Mucosa of gallbladder (tissue), 1 donor: ENCODE measurements at regions not wholly inside any gene's neighbourhood (a gene's known extent, or its start where the extent isn't known, plus 50 kb on each side); places are given as distances from the start of the nearest gene placed in this dataset.
A peak's percentile ranks its signal among the peaks of the same experiment; 100 is the strongest.

ENCODE experiments used
- DNase-seq: peaks from one replicate; pipeline ENCODE4 v3.0.0-alpha.2; 2020; ENCODE audit warnings: low spot score
- donor health status: DM: no; HTN: no; CAD: no.

DNA sequence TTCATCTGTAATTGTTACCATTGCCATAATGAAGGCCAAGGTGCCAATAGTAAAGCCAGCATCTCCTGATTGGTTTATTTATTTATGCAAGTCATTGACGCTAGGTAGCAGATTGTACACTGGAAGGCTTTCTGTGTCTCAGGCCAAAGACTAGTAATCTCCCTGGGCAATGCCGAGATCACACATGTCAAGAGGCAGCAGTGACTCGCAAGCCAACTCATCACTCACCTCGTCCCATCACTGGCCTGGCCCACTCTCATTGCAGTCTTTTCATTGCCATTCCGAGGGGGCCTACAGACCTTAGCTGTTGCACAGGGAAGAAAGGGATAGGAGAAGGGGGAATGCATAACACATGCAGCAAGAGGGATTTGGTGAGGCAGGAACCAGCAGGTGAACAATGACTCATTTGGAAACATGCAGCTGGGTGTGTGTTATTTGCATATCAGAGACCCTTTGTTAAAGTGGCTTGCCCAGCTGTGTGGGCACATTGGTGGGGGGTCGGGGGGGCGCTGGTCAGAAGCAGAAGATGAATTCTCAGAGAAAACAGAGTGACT is 448.7 kb upstream of the HNRNPA3 start:
- no peak for DNase-seq

DNA sequence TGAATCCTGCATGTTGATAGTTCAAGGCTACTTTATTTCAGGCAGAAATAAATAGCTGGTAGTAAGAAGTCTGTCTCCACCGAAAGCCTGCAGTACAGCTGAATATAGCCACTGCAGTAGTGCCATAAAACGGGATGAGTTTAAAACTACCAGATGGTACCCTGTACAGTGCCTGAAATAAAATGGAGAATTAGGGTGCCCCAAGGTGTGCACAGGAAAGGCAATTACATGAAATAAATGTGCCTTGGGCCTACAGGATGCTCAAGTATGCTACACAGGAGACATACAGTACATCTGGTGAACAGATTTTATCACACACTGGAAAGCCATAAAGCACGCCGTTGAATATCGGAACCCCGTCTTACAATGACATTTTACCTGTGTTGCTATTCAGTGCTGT is 447.7 kb upstream of the HNRNPA3 start:
- DNase-seq, result no peak

DNA sequence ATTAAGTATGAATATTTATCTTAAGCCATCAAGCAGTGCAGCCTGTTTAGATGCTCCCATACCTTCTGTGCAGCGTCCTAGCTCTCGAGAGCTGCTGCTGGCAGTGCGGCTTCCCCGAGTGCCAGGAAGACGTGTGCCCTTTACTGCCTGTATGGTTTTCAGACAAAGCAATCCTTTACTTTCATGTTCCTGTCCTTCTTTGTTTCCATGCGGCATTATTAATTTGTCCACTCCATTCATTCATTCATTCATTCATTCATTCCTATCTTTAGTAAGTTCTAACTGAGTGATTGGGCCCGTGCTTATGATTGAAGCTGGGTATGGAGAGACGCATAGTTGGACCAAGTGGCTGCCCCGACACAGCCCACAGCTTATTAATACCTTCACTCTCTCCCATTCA is 446.6 kb upstream of the HNRNPA3 start:
- DNase-seq, result no peak

DNA sequence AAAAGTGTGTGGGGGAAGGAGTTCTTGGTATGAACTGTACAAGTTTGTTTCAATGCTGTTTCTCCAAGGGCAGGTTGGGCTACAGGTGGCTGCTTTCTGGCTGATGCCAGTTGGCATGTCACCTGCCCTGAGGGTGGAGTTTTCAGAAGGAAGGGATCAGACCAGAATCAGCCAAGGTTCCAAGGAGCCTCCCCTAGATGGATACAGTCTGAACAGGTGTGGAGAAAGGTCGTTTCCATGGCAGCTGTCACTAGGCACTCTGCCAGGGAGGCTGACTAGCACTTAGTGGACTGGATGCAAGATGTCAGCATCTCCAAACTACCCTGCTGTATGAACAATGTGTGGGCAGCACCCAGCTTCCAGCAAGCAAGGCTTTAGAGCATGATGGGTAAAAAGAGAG is 444.4 kb upstream of the HNRNPA3 start:
- peak; percentile 88 for DNase-seq

DNA sequence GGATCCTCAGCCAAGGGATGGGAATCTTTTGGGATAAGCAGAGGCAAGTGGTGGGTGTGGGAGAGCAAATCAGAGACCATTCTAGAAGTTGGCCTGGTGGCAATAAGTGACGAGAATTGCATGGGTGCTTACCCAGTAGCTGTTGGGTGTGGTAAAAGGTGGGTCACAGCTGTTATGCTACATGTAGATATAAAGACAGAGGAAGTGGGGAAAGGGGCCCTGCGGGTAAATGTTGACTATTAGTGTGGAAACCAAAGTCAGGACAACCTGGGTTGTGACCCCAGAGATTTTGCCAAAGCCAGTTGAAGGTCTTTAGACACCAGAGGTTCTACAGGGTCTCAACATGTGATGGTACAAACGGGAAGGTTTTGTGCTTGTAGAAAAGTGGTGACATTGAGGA is 443.6 kb upstream of the HNRNPA3 start:
- DNase-seq, result no peak

DNA sequence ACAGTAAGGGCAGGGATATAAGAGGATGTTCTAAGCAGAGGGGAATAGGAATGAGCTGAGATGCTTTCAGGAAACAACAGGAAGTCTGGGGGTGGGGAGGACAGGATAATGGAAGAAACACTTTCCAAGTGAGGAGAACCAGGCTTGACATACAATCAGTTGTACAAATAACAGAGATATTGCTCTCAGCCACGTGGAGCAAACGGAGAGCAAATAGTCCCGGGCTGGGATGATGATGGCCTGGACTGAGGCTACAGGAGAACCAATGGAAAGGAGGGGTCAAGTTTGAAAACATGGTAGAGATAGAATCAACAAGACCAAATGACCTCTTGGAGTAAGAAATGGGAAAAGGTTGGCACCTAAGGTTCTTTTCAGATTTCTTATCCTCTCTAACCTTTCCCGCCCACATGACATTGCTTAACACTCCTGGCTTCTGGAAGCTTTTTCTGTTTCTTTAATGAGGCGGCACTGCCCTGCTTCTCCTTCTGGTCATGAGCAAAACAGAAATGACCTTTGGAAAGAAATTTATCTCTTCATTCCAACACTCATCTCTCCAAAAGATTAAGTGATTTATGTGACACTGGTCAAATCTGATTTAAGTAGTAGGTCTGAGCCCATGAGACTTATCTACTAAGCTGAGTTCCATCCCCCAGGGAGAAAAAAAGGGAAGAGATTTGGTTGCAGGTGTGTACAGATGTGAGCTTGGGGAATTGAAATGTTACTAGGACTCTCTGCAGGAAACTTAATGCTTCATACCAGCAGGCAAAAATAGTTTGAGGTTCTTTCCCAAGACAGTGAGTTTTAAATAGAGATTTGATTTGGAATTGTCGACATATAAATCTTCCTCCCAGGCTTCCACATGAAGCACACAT is 442.9 kb upstream of the HNRNPA3 start:
- no peak for DNase-seq

DNA sequence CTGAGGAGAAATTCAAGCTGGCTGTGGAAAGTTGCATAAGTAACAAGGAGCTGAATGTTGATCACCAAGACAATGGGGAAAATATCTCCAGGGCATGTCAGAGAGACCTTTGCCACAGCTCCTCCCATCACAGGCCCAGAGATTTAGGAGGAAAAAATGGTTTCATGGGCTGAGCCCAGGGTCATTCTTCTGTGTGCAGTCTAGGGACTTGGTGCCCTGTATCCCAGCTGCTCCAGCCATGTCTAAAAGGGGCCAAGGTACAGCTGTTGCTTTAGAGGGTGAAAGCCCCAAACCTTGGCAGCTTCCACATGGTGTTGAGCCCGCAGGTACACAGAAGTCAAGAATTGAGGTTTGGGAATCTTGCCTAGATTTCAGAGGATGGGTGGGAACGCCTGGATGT is 439.8 kb upstream of the HNRNPA3 start:
- DNase-seq, result no peak

DNA sequence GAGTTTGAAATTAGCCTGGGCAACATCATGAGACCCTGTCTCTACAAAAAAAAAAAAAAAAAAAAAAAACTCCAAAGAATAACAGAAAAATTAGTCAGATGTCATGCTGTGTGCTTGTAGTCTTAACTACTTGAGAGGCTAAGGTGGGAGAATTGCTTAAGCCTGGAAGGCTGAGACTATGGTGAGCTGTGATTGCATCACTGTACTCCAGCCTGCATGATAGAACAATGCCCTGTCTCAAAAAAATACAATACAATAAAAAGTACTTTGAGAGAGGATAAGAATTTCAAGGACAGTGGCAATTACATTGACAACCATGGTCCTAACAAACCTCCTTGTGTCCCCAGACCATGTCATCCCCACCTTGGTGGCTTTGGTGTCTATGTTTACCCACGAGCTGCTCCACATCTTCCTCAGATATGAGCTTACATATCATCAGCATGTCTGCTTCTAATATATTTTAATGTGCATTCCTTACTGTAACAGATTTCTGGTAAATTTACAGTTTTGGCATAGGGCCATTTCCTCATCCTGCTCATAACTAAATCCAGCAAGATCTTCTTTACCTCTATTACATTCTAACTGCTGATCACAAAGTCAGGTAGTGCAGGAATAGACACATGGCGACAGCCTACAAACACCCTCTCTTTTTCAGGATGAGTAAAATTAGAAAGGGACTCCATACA is 437.7 kb upstream of the HNRNPA3 start:
- DNase-seq, result no peak

DNA sequence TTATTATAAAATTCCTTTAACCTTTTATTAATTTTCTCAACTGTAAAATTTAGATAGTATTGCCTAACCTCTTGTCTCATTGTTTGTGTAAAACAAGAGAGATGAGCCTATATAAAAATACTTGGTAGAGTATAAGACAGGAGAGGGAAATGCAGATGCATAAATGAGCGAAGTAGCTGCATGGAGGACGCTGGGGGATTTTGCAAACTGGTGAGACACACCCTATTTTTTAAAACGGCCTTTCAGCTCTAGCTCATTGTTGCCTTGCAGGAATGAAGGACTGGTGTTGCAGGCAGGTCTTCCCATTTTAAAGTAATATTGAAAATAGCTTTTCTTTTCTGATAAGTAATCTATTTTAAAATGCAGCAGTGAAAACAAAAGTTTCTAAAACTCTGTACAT is 435.3 kb upstream of the HNRNPA3 start:
- no peak for DNase-seq

DNA sequence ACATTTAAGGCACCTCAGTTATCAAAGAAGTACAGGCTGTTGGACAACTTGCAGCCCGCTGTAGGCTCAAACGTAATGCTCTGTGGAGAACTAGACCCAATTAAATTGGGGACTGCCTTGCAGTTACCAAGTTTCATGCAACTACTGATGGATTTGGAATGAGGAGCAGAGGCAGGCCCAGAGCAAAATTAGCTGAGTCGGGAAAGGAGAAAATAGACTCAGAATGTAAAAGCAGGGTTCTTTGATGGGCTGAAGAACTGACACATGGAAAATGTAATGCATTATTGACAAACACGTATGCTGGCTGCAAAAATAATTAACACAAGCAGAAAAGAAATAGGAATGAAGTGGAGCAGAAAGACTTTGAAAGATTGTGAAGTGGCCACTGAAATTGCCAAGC is 432.7 kb upstream of the HNRNPA3 start:
- DNase-seq, result no peak

DNA sequence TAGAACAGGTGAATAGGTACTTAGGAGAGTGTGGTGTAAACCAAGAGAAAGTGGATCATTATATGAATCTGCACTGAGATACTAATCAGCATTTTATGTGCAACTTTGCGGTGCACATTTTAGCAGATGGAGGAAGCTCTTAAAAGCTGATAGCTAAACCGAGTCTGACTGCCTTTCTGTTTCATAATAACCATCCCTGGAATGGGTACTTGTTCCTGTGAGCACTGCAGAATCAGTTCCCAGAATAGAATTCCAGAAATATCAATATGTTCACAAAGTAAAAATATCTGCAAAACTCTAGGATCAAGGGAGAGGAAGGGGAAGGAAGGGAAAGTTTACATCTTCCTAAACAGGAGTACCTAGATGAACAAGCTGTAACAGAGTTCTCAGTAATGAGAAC is 432.2 kb upstream of the HNRNPA3 start:
- no peak for DNase-seq

DNA sequence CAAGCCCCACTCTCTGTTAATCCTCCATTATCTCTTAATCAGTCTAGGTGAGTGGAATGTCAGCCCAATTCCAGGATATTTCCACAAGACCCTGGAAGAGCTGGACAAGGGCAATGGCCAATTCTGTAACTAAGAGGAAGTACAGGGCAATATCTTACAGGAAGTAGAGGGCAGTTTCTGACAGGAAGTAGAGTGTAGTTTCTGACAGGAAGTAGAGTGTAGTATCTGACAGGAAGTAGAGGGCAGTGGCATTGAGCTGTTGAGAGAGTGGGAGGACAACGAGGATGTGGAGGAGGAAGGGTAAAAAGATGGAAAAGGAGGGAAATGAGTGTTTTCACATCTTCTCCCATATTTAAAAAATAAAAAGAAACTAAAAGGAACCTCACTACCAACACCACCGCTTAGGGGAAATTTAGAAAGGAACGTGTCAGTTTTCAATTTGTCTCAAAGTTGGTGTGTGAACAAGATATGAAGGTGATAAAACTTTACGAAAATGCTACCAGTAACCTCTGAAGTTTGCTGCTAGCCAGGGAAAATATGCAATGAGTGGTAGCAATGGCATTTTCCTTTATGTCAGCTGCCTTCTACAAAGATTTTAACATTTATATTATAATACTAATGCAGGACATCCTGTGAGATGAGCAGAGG is 430.9 kb upstream of the HNRNPA3 start:
- no peak for DNase-seq

DNA sequence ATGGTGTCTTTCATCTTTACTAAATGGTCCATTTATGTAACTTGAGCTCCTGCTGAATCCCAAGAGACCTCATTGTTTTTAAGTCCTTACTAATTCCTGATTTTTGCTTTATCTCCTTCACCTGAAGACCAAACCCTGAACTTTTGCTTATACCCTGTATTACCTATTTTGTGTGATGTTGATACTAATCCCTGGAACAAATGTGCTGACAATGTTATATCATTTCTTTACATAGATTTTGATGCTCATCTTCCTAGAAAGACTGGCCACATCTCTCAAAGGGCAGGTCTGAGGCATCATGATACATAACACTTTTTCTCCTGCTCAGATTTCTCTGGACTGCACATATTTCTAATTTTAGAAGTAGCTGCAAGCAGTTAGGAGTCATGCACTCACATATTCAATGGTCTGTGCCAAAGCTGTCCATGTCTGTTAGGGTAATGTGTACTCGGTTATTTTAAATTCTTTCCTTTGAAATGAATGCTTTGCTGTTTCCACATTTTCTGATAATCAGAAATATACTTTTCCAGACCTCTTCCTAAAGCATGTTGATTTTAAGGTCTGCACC is 427.9 kb upstream of the HNRNPA3 start:
- DNase-seq, result no peak

DNA sequence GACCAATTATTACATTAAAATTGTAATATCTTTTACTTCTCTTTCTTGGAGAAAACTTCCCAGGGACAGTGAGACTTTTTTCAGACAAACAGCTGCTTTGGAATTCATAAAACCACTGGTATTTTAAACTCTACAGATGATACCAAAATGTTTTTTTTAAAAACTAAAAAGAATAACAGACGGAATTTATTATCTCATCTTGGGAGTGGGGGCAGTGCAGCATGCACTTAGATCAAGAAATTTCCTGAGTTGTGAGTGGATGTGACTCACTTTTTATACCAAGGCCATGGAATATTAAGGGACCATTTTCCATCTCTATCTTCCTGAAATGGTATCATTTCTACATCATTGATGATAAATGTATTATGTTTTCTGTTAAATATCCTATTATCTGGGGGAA is 422.8 kb upstream of the HNRNPA3 start:
- DNase-seq, result no peak

DNA sequence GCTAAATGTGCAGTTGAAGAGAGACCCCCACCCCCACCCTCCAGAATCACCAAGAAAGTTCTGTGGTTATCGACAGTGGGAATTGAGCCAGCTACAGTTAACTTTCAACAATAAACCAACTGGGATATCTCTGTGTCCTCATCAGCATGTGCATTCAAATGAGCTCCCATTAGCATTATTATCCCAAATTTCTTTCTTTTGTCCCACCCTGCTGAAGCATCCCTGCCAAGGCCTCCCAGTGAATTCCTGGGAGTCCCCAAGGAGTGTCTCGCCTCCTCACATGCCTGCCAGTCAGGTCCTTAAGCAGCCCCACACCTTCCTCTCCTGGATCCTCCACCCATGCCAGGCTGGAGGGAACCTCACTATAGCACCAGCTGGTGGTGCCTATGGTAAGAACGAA is 422.1 kb upstream of the HNRNPA3 start:
- DNase-seq, result no peak

DNA sequence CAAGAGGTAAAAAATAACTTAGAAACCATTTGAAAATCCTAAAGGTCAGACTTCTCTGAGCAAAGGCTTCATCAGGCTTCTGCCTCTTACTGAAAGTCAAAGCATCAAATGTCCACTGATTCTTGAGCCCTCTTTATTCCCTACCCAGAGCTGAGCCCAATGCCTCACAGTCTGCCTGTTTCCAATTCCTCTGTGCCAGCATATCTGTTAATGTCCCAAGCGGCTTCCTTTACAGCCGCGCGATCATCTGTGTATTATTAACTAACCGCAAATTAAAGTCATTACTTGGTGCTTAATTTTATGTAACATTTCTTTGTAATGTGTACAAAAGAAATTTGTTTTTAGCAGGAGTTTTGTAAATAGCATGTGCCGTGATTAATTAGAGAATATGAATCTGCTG is 418.8 kb upstream of the HNRNPA3 start:
- no peak for DNase-seq

DNA sequence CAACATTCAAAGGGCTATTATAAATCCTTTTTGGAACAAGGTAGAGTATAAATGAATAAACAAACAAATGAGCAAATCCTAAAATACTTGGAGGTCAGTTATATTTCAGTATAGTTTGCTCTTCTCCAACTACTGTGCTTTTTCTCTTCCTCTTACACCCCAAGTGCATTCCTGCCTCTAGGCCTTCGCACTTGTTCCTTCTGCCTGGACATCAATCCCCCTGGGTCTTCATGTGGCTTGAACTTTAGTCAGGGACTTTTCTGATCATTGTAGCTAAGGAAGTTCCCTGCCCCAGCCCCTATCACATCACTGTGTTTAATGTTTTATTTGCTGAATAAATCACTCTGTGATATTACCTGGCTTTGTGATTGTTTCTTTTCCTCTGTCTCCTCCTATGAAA is 418.2 kb upstream of the HNRNPA3 start:
- peak; percentile 43 for DNase-seq

DNA sequence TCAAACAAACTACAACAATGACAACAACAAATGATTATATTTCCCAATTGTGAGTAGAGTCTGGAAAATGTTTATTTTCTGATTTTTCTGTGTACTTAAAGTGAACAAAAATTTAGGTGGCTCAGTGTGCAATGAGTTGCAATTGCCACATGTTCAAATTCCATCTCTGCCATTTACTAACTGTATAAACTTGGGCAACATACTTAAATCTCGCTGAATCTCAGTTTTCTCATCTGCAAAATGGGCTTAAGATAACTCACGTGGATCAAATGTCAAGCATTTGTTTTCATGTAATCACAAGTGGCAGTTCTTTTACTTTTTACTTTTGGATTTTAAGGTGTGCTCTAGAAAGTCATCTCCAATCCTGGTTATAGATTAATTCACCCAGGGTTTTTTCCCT is 416.8 kb upstream of the HNRNPA3 start:
- DNase-seq, result no peak

DNA sequence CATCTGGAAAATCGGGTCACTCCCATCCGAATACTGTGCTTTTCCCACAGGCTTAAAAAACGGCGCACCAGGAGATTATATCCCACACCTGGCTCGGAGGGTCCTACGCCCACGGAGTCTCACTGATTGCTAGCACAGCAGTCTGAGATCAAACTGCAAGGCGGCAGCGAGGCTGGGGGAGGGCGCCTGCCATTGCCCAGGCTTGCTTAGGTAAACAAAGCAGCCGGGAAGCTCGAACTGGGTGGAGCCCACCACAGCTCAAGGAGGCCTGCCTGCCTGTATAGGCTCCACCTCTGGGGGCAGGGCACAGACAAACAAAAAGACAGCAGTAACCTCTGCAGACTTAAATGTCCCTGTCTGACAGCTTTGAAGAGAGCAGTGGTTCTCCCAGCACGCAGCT is 415.9 kb upstream of the HNRNPA3 start:
- DNase-seq, result peak; percentile 18

DNA sequence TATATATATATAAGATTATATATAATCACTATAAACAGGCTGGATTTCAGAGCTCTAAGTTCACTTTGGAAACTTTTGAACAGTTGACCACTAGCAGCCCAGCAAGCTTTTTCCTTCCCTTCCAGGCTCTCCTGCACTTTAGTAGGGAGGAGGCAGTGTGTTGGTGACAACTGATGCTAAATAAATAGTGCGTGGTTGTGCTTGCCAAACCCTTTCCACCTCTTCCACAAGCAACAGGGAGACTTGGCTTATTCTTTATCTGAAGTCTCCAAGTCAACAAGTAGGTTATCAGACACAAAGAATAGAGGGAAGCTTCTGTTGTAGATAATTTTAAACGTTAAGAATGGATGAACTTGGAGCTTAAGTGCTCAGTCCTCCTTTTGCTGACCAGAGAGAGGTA is 408.2 kb upstream of the HNRNPA3 start:
- DNase-seq, result no peak

DNA sequence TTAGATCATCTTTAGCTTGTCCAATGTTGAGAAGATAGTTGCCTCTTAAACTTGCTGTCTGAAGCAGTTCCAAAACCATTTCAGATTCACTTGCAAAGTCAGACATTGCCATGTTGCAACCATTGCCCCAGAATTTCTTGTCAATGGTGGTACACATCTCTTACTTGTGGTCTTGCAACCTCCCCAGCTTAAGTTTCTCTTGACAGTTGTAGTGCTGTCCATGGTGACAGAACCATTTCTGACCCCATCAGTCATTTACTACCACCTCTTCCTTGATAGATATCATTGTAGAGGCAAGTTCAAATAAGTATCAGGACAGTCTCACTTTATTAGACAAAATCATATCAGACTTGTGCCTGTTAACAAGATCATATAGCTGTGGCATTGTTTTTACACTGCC is 407.2 kb upstream of the HNRNPA3 start:
- no peak for DNase-seq

DNA sequence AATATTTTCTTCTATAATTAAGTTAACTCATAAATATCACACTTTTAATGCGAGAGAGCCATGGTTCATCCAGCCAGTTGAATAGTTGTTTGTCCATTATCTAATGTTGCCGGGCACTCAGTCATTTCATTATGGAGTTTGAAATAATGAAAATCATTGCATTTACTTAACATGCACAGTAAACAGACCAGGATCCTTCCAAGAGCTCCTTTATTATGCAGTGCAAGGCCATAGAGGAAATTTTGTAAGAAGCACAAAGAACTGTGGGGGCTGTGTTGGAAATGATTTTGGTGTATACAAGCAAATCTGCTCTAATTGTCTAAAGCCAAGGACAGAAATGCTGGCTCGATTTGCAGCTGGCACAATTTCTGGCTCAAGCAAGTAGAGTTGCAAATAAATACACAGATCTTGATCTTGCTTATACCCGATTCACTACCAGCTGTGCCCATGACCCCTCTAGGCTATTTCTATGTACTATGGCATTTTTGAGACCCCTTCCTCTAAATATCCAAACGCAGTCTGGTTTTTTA is 400.3 kb upstream of the HNRNPA3 start:
- DNase-seq, result no peak
